IMR-90 (cell line): ENCODE measurements at regions not wholly inside any gene's neighbourhood (a gene's known extent, or its start where the extent isn't known, plus 50 kb on each side); places are given as distances from the start of the nearest gene placed in this dataset.

Experiments
- ATAC-seq: fragments of 200-7000 bp; cut with Tn5 transposase; 2 replicates; pipeline ENCODE4 v1.9.1; 2020; ENCODE audit warnings: low read depth, mild to moderate bottlenecking, moderate library complexity
- BruUV-seq: library from RNA; stranded (reverse); fragments of 400-500 nt; replicated peaks from 2 replicates; lab custom pipeline; 2021; lab: Mats Ljungman, UMichigan
- CTCF ChIA-PET: fragments of 300-600 bp; formaldehyde crosslinking; extraction: SDS; loops from one replicate; lab custom pipeline; 2021; ENCODE audit warnings: antibody characterized with exemption; lab: Yijun Ruan, JAX
- POLR2A ChIA-PET: fragments of 300-600 bp; sonication (Branson Sonifier 250); formaldehyde crosslinking; loops from one replicate; lab custom pipeline; 2022; ENCODE audit warnings: antibody characterized with exemption; ENCODE audit not compliant: unreplicated experiment; lab: Charles Lee
- DNase-seq: peaks from one replicate; pipeline ENCODE4 v3.0.0; 2013
- H2AFZ ChIP-seq: replicated peaks from 2 replicates; pipeline ENCODE3; 2013; ENCODE audit warnings: low read length, mild to moderate bottlenecking; ENCODE audit not compliant: poor library complexity
- H2AK5ac ChIP-seq: 2 replicates; pipeline ENCODE4 v1.6.1; 2013; ENCODE audit warnings: low read depth, low read length, inconsistent platforms
- H2AK9ac ChIP-seq: replicated peaks from 2 replicates; pipeline ENCODE3; 2013; ENCODE audit warnings: mild to moderate bottlenecking, low read depth, low read length, moderate library complexity; ENCODE audit not compliant: poor library complexity
- H2BK120ac ChIP-seq: 2 replicates; pipeline ENCODE4 v1.6.1; 2013; ENCODE audit warnings: low read depth, low read length, inconsistent platforms
- H2BK15ac ChIP-seq: 3 replicates; pipeline ENCODE4 v1.6.1; 2013; ENCODE audit warnings: low read depth, low read length, inconsistent platforms
- H2BK20ac ChIP-seq: 2 replicates; pipeline ENCODE4 v1.6.1; 2013; ENCODE audit warnings: low read depth, mild to moderate bottlenecking, inconsistent platforms, low read length, moderate library complexity
- H2BK5ac ChIP-seq: 2 replicates; pipeline ENCODE4 v1.6.1; 2013; ENCODE audit warnings: mild to moderate bottlenecking, low read depth, low read length, inconsistent platforms; ENCODE audit not compliant: poor library complexity, severe bottlenecking
- H3K14ac ChIP-seq: replicated peaks from 2 replicates; pipeline ENCODE4 v1.6.1; 2013; ENCODE audit warnings: low read depth, low read length, inconsistent platforms
- H3K18ac ChIP-seq: 2 replicates; pipeline ENCODE4 v1.6.1; 2013; ENCODE audit warnings: low read depth, low read length, control low read depth
- H3K23ac ChIP-seq: 2 replicates; pipeline ENCODE4 v1.6.1; 2013; ENCODE audit warnings: low read depth, low read length, inconsistent platforms
- H3K27ac ChIP-seq: 2 replicates; pipeline ENCODE4 v1.5.1; 2013; ENCODE audit warnings: mild to moderate bottlenecking, control low read depth, low read length; ENCODE audit not compliant: insufficient read depth
- H3K27me3 ChIP-seq: 2 replicates; pipeline ENCODE4 v1.6.1; 2013; ENCODE audit warnings: low read length; ENCODE audit not compliant: control insufficient read depth, insufficient read depth
- H3K36me3 ChIP-seq: 2 replicates; pipeline ENCODE4 v1.6.1; 2013; ENCODE audit warnings: low read length, mixed read lengths; ENCODE audit not compliant: control insufficient read depth, insufficient read depth
- H3K4ac ChIP-seq: 2 replicates; pipeline ENCODE4 v1.6.1; 2013; ENCODE audit warnings: low read depth, low read length, inconsistent platforms
- H3K4me1 ChIP-seq: 2 replicates; pipeline ENCODE4 v1.6.1; 2013; ENCODE audit warnings: low read length, mixed read lengths; ENCODE audit not compliant: control insufficient read depth, insufficient read depth
- H3K4me2 ChIP-seq: 2 replicates; pipeline ENCODE4 v1.6.1; 2013; ENCODE audit warnings: low read depth, mild to moderate bottlenecking, control low read depth, low read length, moderate library complexity
- H3K4me3 ChIP-seq: 2 replicates; pipeline ENCODE4 v1.5.1; 2013; ENCODE audit warnings: low read depth, mild to moderate bottlenecking, control low read depth, low read length, moderate library complexity; ENCODE audit not compliant: insufficient read depth
- H3K56ac ChIP-seq: 2 replicates; pipeline ENCODE4 v1.6.1; 2013; ENCODE audit warnings: low read length, inconsistent platforms; ENCODE audit not compliant: insufficient read depth; ENCODE audit errors: extremely low read depth
- H3K79me1 ChIP-seq, 2 experiments: 2 replicates each; pipeline ENCODE4 v1.6.1; 2013; ENCODE audit warnings: low read length in 2 of 2, inconsistent platforms in 1 of 2, low read depth in 1 of 2
- H3K9ac ChIP-seq: 2 replicates; pipeline ENCODE4 v1.6.1; 2013; ENCODE audit warnings: low read depth, low read length, control low read depth
- H3K9me1 ChIP-seq: 2 replicates; pipeline ENCODE4 v1.6.1; 2013; ENCODE audit warnings: low read length, inconsistent platforms; ENCODE audit not compliant: insufficient read depth
- H3K9me3 ChIP-seq: 2 replicates; pipeline ENCODE4 v1.6.1; 2013; ENCODE audit warnings: low read length; ENCODE audit not compliant: control insufficient read depth, insufficient read depth
- H4K20me1 ChIP-seq: 2 replicates; pipeline ENCODE4 v1.6.1; 2013; ENCODE audit warnings: low read length, inconsistent platforms; ENCODE audit not compliant: insufficient read depth
- H4K5ac ChIP-seq: 2 replicates; pipeline ENCODE4 v1.6.1; 2013; ENCODE audit warnings: mild to moderate bottlenecking, low read depth, low read length, control low read depth
- H4K8ac ChIP-seq, 2 experiments: 2 replicates each; pipeline ENCODE4 v1.6.1; 2013; ENCODE audit warnings: low read depth in 2 of 2, low read length in 2 of 2, control low read depth in 1 of 2, inconsistent platforms in 1 of 2
- H4K91ac ChIP-seq: 2 replicates; pipeline ENCODE4 v1.6.1; 2013; ENCODE audit warnings: low read depth, low read length, inconsistent platforms; ENCODE audit not compliant: insufficient read depth
- MAZ ChIP-seq: IDR thresholded peaks from 2 replicates; pipeline ENCODE4 v1.6.1; 2012; ENCODE audit warnings: low read depth, mild to moderate bottlenecking, low read length, improper control_type of control experiment, moderate library complexity, borderline replicate concordance
- WGBS, 2 experiments: methylation state at CpG; one replicate each; pipeline versions ENCODE4 v1.1.5 to v1.1.7; 2013; ENCODE audit warnings: missing lambda C conversion rate in 2 of 2; ENCODE audit not compliant: insufficient read length in 1 of 2; ENCODE audit errors: extremely low coverage in 2 of 2; 5-methylcytosine and 5-hydroxymethylcytosine counted together
- dilution Hi-C: fragments of 300-500 bp; cut with HindIII; formaldehyde crosslinking; loops from one replicate; pipeline ENCODE4 v1.14.3; 2018; ENCODE audit warnings: low sequenced_read_pairs; ENCODE audit not compliant: unreplicated experiment
- in situ Hi-C: fragments of 300-500 bp; cut with MboI; formaldehyde crosslinking; loops from 3 replicates; pipeline ENCODE4 v1.14.3; 2019; ENCODE audit warnings: low sequenced_read_pairs, inconsistent platforms, mixed read lengths
- intact Hi-C: fragments of 100-400 bp; cut with micrococcal nuclease; formaldehyde crosslinking; loops from 2 replicates; pipeline ENCODE4 v1.10.0; 2022

DNA sequence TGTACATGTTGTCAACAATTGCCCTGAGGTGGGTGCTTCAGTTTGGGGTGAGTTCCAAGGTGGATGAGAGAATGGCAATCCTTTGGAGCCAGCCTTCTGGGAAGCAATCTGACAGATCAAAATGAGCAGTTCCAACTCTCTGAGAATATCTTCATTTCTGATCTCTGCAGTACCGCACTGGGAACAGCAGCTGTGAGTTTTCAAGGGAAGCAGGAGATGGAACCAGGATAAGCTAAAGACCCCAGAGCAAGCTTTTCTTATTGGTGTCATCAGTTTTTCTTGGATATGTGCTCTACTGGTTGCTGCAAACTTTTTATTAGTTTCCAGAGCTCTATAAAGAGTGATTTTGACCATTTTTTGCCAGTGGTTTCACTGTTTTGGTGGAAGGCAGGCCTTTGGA lies 94.7 kb downstream of the KCNJ12 start:
- no peaks in the 10 kb centered on the region for H3K4me1 ChIP-seq
- no peaks in the 10 kb centered on the region for H3K36me3 ChIP-seq
- no peak overlapping the region for H3K9ac ChIP-seq
- H3K9me1 ChIP-seq = no peaks in the 10 kb centered on the region
- H2AK9ac ChIP-seq = no peak overlapping the region
- no peak overlapping the region for H2BK15ac ChIP-seq
- ATAC-seq = no peak
- no peak overlapping the region for H3K4me3 ChIP-seq
- H4K5ac ChIP-seq = no peak overlapping the region
- CTCF ChIA-PET = no interaction called here
- H2BK20ac ChIP-seq = no peak overlapping the region
- BruUV-seq = no TSS peak
- no peak overlapping the region for H2AK5ac ChIP-seq
- dilution Hi-C loops = no loop called here
- no peak overlapping the region for H2AFZ ChIP-seq
- no peaks in the 10 kb centered on the region for H3K9me3 ChIP-seq
- no peak for TF ChIP-seq MAZ
- no peak overlapping the region for H2BK5ac ChIP-seq
- H3K27me3 ChIP-seq = peaks cover 50% of the 10 kb centered on the region
- intact Hi-C loops = no loop called here
- H3K4ac ChIP-seq = no peak overlapping the region
- no CpG with 5 or more reads among the region's 1 CpG for WGBS, 2 experiments
- in situ Hi-C loops = no loop called here
- no peak overlapping the region for H3K27ac ChIP-seq
- no peak overlapping the region for H3K18ac ChIP-seq
- no peaks in the 10 kb centered on the region for H3K79me1 ChIP-seq
- POLR2A ChIA-PET = no interaction called here
- no peaks in the 10 kb centered on the region for H4K20me1 ChIP-seq
- H3K23ac ChIP-seq = no peak overlapping the region
- no peak overlapping the region for H3K4me2 ChIP-seq
- H2BK120ac ChIP-seq = no peak overlapping the region
- no peak overlapping the region for H3K56ac ChIP-seq
- H3K14ac ChIP-seq = no peak overlapping the region
- no peak overlapping the region for H4K8ac ChIP-seq
- H4K91ac ChIP-seq = no peak overlapping the region
- no peak for DNase-seq
